NCI-H748 treated with DMSO at 0.1 percent for 48 hours (cell line): ENCODE measurements at regions not wholly inside any gene's neighbourhood (a gene's known extent, or its start where the extent isn't known, plus 50 kb on each side); places are given as distances from the start of the nearest gene placed in this dataset.

Source experiments
- DNase-seq: peaks from one replicate; lab custom pipeline; 2025; lab: John Stamatoyannopoulos, UW

GRCh38 chr10:6769704-6770417 is 189.8 kb upstream of the PRKCQ start:
- no peak for DNase-seq

GRCh38 chr10:6766131-6766801 is 186.2 kb upstream of the PRKCQ start:
- no peak for DNase-seq

GRCh38 chr10:6763423-6763822 is 183.3 kb upstream of the PRKCQ start:
- no peak for DNase-seq

GRCh38 chr10:6763001-6763400 is 182.9 kb upstream of the PRKCQ start:
- DNase-seq, result no peak

- no peak for DNase-seq
These were observed 179.9 kb upstream of the PRKCQ start for GRCh38 chr10:6759961-6760360.

- DNase-seq, result no peak
These were observed 177.1 kb upstream of the PRKCQ start for GRCh38 chr10:6757158-6757557.

- no peak for DNase-seq
These were observed 176.6 kb upstream of the PRKCQ start for GRCh38 chr10:6756716-6757115.

- DNase-seq, result no peak
These were observed 175.8 kb upstream of the PRKCQ start for GRCh38 chr10:6755781-6756460.

- no peak for DNase-seq
These were observed 173.6 kb upstream of the PRKCQ start for GRCh38 chr10:6753644-6754043.

- DNase-seq, result no peak
These were observed 171.3 kb upstream of the PRKCQ start for GRCh38 chr10:6751363-6751762.

- DNase-seq, result no peak
These were observed 169.0 kb upstream of the PRKCQ start for GRCh38 chr10:6748981-6749635.

GRCh38 chr10:6748029-6748428 is 168.0 kb upstream of the PRKCQ start:
- no peak for DNase-seq

GRCh38 chr10:6746782-6747181 is 166.7 kb upstream of the PRKCQ start:
- DNase-seq, result no peak

- no peak for DNase-seq
These were observed 163.3 kb upstream of the PRKCQ start for GRCh38 chr10:6743291-6743849.

GRCh38 chr10:6741541-6741941 is 161.5 kb upstream of the PRKCQ start:
- no peak for DNase-seq

GRCh38 chr10:6739530-6740174 is 159.6 kb upstream of the PRKCQ start:
- no peak for DNase-seq

- DNase-seq, result no peak
These were observed 158.2 kb upstream of the PRKCQ start for GRCh38 chr10:6738112-6738768.

- no peak for DNase-seq
These were observed 157.7 kb upstream of the PRKCQ start for GRCh38 chr10:6737758-6738111.

- no peak for DNase-seq
These were observed 157.1 kb upstream of the PRKCQ start for GRCh38 chr10:6737080-6737641.

GRCh38 chr10:6734286-6734685 is 154.2 kb upstream of the PRKCQ start:
- DNase-seq, result no peak

GRCh38 chr10:6729861-6730344 is 149.8 kb upstream of the PRKCQ start:
- no peak for DNase-seq
